GM06990 (cell line): ENCODE measurements at regions not wholly inside any gene's neighbourhood (a gene's known extent, or its start where the extent isn't known, plus 50 kb on each side); places are given as distances from the start of the nearest gene placed in this dataset.

Source experiments
- DNase-seq: peaks from one replicate; pipeline ENCODE4 v3.0.0-alpha.2; 2011; ENCODE audit not compliant: insufficient read length; ENCODE audit errors: extremely low read depth
- H3K27me3 ChIP-seq: replicated peaks from 2 replicates; pipeline ENCODE4 v1.6.0; 2011; ENCODE audit warnings: low read length; ENCODE audit not compliant: control insufficient read depth, insufficient read depth
- H3K36me3 ChIP-seq: 2 replicates; pipeline ENCODE4 v1.5.1; 2011; ENCODE audit warnings: low read length; ENCODE audit not compliant: control insufficient read depth, insufficient read depth
- H3K4me3 ChIP-seq: replicated peaks from 2 replicates; pipeline ENCODE4 v1.5.1; 2011; ENCODE audit warnings: low read depth, mild to moderate bottlenecking, control low read depth, low read length
- CTCF ChIP-seq: IDR thresholded peaks from 2 replicates; pipeline ENCODE4 v1.5.1; 2011; ENCODE audit warnings: low read length, control low read depth, mild to moderate bottlenecking, inconsistent platforms; ENCODE audit not compliant: insufficient read depth, poor library complexity, severe bottlenecking

GRCh38 chr17:31598921-31599571 lies 207.6 kb downstream of the RAB11FIP4 start:
- H3K4me3 ChIP-seq, result no peak overlapping the region
- H3K27me3 ChIP-seq, result no peaks in the 10 kb centered on the region
- H3K36me3 ChIP-seq, result no peaks in the 10 kb centered on the region
- no peak for TF ChIP-seq CTCF
- no peak for DNase-seq

- no peaks in the 10 kb centered on the region for H3K27me3 ChIP-seq
- no peak for TF ChIP-seq CTCF
Observed at GRCh38 chr17:31598399-31598782, 206.9 kb downstream of the RAB11FIP4 start.

GRCh38 chr17:31597646-31598398 lies 206.3 kb downstream of the RAB11FIP4 start:
- TF ChIP-seq CTCF, result no peak
- H3K36me3 ChIP-seq, result no peaks in the 10 kb centered on the region
- no peak overlapping the region for H3K4me3 ChIP-seq
- H3K27me3 ChIP-seq, result no peaks in the 10 kb centered on the region
- no peak for DNase-seq

More at GRCh38 chr17:31598399-31598782, 206.9 kb downstream of the RAB11FIP4 start:
- DNase-seq, result no peak
- Histone ChIP-seq H3K4me3 (no peak overlapping the region), H3K36me3 (no peaks in the 10 kb centered on the region)

- Histone ChIP-seq H3K36me3 (no peaks in the 10 kb centered on the region), H3K4me3 (no peak overlapping the region), H3K27me3 (no peaks in the 10 kb centered on the region; the same call in 1 of the 2 replicates)
- peak; percentile 81 for DNase-seq
- TF ChIP-seq CTCF, result no peak
Observed at GRCh38 chr17:31596382-31597323, 205.2 kb downstream of the RAB11FIP4 start.

GRCh38 chr17:31595666-31596381 lies 204.3 kb downstream of the RAB11FIP4 start:
- no peak for DNase-seq
- no peaks in the 10 kb centered on the region; the same call in 1 of the 2 replicates for H3K27me3 ChIP-seq
- no peaks in the 10 kb centered on the region for H3K36me3 ChIP-seq
- TF ChIP-seq CTCF, result no peak
- no peak overlapping the region for H3K4me3 ChIP-seq
